ENCODE measurements at regions not wholly inside any gene's neighbourhood (a gene's known extent, or its start where the extent isn't known, plus 50 kb on each side); places are given as distances from the start of the nearest gene placed in this dataset.
"Not testable (repeated sequence)": the region's sequence is repeated elsewhere in the genome, so short reads cannot be mapped to it uniquely, and the experiment has no call there.

DNA sequence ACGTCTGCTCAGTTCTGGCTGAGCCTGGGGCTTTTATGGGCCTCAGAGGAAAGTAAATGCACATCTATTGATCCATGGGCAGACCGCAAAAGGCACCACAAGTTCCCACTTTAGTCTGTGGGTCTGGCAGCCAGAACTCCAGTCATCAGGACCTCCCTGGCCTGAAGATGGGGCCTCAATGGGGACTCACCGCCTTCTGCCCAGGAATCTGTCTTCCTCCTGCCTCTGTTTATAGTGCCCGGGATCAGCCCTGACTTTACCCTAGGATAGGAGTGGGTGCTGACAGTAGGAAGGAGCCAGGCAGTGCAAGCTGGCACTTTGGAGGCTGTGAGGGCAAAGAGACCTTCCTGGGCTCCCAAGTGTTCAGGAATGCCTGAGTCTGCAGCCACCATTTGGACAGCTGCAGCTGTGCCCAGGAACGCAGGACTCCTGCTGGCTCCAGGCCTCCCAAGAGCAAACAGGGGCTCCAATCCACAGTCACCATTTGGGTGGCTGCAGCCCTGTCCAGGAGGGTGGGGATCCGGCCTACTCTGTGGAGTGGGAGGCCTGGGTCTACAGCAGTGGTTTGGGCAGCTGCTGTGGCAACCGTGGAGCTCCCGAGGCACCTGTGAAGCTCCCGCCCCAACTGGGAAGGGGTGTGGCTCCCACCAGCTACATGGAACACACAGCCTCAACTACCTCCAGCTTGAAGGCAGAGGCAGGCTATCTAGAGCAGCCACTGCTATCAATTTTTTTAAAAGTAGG lies 1440.9 kb upstream of the ADGRL3 start:
- Histone ChIP-seq H3K27me3 (ENCODE audit: control insufficient read depth, insufficient read depth, low read length) (no peaks in the 10 kb centered on the region), H3K36me3 (ENCODE audit: control insufficient read depth, insufficient read depth, low read length) (no peaks in the 10 kb centered on the region), H3K9me3 (ENCODE audit: control insufficient read depth, insufficient read depth, low read length) (no peaks in the 10 kb centered on the region), H3K4me1 (ENCODE audit: control insufficient read depth, insufficient read depth, low read length) (no peaks in the 10 kb centered on the region), H3K4me3 (ENCODE audit: low read depth, low read length) (no peak overlapping the region), H3K9ac (ENCODE audit: low read depth, low read length) (no peak overlapping the region)

- Histone ChIP-seq H3K36me3 (ENCODE audit: control insufficient read depth, insufficient read depth, low read length) (no peaks in the 10 kb centered on the region), H3K9me3 (ENCODE audit: control insufficient read depth, insufficient read depth, low read length) (no peaks in the 10 kb centered on the region), H3K9ac (ENCODE audit: low read depth, low read length) (no peak overlapping the region), H3K27me3 (ENCODE audit: control insufficient read depth, insufficient read depth, low read length) (no peaks in the 10 kb centered on the region), H3K4me1 (ENCODE audit: control insufficient read depth, insufficient read depth, low read length) (no peaks in the 10 kb centered on the region), H3K4me3 (ENCODE audit: low read depth, low read length) (no peak overlapping the region)
Measured at GRCh38 chr4:59762344-59762743, 1437.8 kb upstream of the ADGRL3 start.

- Histone ChIP-seq H3K9me3 (ENCODE audit: control insufficient read depth, insufficient read depth, low read length) (no peaks in the 10 kb centered on the region), H3K27me3 (ENCODE audit: control insufficient read depth, insufficient read depth, low read length) (no peaks in the 10 kb centered on the region), H3K9ac (ENCODE audit: low read depth, low read length) (no peak overlapping the region), H3K36me3 (ENCODE audit: control insufficient read depth, insufficient read depth, low read length) (no peaks in the 10 kb centered on the region), H3K4me1 (ENCODE audit: control insufficient read depth, insufficient read depth, low read length) (no peaks in the 10 kb centered on the region), H3K4me3 (ENCODE audit: low read depth, low read length) (no peak overlapping the region)
Measured at GRCh38 chr4:59770601-59771264, 1429.4 kb upstream of the ADGRL3 start.

DNA sequence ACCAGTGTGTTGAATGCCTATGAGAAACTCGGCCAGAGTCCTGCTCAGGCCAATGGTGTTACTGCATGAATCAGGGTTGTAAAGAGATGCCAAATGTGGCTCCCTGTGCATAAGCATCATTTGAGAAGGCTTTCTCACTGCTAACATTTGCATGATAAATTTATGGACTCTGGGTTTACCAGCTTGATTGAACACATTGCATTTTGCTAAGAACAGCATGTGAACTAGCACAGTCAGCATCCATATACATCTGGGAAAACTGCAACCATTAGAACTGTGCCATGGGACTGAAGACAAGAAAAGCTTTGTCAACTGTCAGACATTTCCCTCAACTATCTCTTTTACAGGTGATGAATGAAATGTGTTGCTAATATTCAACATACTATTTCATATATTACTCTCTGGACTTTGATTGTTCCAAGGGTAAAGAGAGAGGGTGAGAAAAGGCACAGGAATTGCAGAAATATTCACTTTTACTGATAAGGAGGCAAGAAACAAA lies 1427.4 kb upstream of the ADGRL3 start:
- Histone ChIP-seq H3K27me3 (ENCODE audit: control insufficient read depth, insufficient read depth, low read length) (no peaks in the 10 kb centered on the region), H3K4me3 (ENCODE audit: low read depth, low read length) (no peak overlapping the region), H3K9me3 (ENCODE audit: control insufficient read depth, insufficient read depth, low read length) (no peaks in the 10 kb centered on the region), H3K4me1 (ENCODE audit: control insufficient read depth, insufficient read depth, low read length) (no peaks in the 10 kb centered on the region), H3K9ac (ENCODE audit: low read depth, low read length) (no peak overlapping the region), H3K36me3 (ENCODE audit: control insufficient read depth, insufficient read depth, low read length) (no peaks in the 10 kb centered on the region)

GRCh38 chr4:59780271-59780670 lies 1419.9 kb upstream of the ADGRL3 start:
- H3K4me3 ChIP-seq (ENCODE audit: low read depth, low read length); H3K9me3 ChIP-seq (ENCODE audit: control insufficient read depth, insufficient read depth, low read length); H3K27me3 ChIP-seq (ENCODE audit: control insufficient read depth, insufficient read depth, low read length); H3K36me3 ChIP-seq (ENCODE audit: control insufficient read depth, insufficient read depth, low read length); H3K9ac ChIP-seq (ENCODE audit: low read depth, low read length); H3K4me1 ChIP-seq (ENCODE audit: control insufficient read depth, insufficient read depth, low read length): not testable (repeated sequence)

DNA sequence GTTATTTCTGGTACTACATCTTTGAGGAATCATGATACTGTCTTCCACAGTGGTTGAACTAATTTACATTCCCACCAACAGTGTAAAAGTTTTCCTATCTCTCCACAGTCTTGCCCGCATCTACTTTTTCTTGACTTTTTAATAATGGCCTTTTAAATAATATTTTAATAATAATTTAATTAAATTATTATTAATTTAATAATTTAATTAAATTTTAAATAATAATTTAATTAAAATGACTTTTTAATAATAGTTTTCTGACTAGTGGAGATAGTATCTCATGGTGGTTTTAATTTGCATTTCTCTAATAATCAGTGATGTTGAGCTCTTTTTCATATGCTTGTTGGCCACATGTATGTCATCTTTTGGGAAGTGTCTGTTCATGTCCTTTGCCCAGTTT lies 1395.0 kb upstream of the ADGRL3 start:
- H3K27me3 ChIP-seq (ENCODE audit: control insufficient read depth, insufficient read depth, low read length), result no peaks in the 10 kb centered on the region

GRCh38 chr4:59814402-59815010 lies 1385.6 kb upstream of the ADGRL3 start:
- no peak overlapping the region for H3K4me3 ChIP-seq (ENCODE audit: low read depth, low read length)
- H3K36me3 ChIP-seq (ENCODE audit: control insufficient read depth, insufficient read depth, low read length), result no peaks in the 10 kb centered on the region
- H3K27me3 ChIP-seq (ENCODE audit: control insufficient read depth, insufficient read depth, low read length), result no peaks in the 10 kb centered on the region
- no peaks in the 10 kb centered on the region for H3K4me1 ChIP-seq (ENCODE audit: control insufficient read depth, insufficient read depth, low read length)
- H3K9me3 ChIP-seq (ENCODE audit: control insufficient read depth, insufficient read depth, low read length), result no peaks in the 10 kb centered on the region
- no peak overlapping the region for H3K9ac ChIP-seq (ENCODE audit: low read depth, low read length)

More for the DNA sequence above, 1395.0 kb upstream of the ADGRL3 start:
- H3K9me3 ChIP-seq (ENCODE audit: control insufficient read depth, insufficient read depth, low read length), result no peaks in the 10 kb centered on the region
- no peak overlapping the region for H3K9ac ChIP-seq (ENCODE audit: low read depth, low read length)
- peaks cover 2% of the 10 kb centered on the region for H3K36me3 ChIP-seq (ENCODE audit: control insufficient read depth, insufficient read depth, low read length)
- no peak overlapping the region for H3K4me3 ChIP-seq (ENCODE audit: low read depth, low read length)
- no peaks in the 10 kb centered on the region for H3K4me1 ChIP-seq (ENCODE audit: control insufficient read depth, insufficient read depth, low read length)

DNA sequence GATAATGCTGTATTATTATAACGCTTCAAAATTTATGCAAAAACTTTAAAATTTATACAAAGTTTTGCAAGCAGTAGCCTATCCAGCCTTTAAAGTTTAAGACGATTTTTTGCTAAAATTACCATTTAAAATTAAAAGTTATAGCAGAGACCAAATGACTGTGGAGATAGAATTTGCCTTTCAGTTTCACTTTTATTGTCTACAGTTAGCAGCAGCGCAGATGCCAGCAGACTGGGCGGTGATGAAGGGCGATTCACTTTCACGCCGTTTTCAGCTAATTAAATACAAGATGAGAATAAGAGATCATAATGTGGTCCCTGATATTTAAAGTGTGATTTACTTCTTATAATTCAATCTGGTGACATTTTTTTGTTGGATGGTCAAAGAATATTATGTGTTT lies 1381.5 kb upstream of the ADGRL3 start:
- Histone ChIP-seq H3K36me3 (ENCODE audit: control insufficient read depth, insufficient read depth, low read length) (no peaks in the 10 kb centered on the region), H3K9me3 (ENCODE audit: control insufficient read depth, insufficient read depth, low read length) (no peaks in the 10 kb centered on the region), H3K9ac (ENCODE audit: low read depth, low read length) (no peak overlapping the region), H3K4me1 (ENCODE audit: control insufficient read depth, insufficient read depth, low read length) (no peaks in the 10 kb centered on the region), H3K4me3 (ENCODE audit: low read depth, low read length) (no peak overlapping the region), H3K27me3 (ENCODE audit: control insufficient read depth, insufficient read depth, low read length) (no peaks in the 10 kb centered on the region)

GRCh38 chr4:59823311-59823710 lies 1376.8 kb upstream of the ADGRL3 start:
- no peak overlapping the region for H3K4me3 ChIP-seq (ENCODE audit: low read depth, low read length)
- no peak overlapping the region for H3K9ac ChIP-seq (ENCODE audit: low read depth, low read length)
- no peaks in the 10 kb centered on the region for H3K9me3 ChIP-seq (ENCODE audit: control insufficient read depth, insufficient read depth, low read length)
- no peaks in the 10 kb centered on the region for H3K36me3 ChIP-seq (ENCODE audit: control insufficient read depth, insufficient read depth, low read length)
- H3K27me3 ChIP-seq (ENCODE audit: control insufficient read depth, insufficient read depth, low read length), result no peaks in the 10 kb centered on the region
- H3K4me1 ChIP-seq (ENCODE audit: control insufficient read depth, insufficient read depth, low read length), result no peaks in the 10 kb centered on the region

DNA sequence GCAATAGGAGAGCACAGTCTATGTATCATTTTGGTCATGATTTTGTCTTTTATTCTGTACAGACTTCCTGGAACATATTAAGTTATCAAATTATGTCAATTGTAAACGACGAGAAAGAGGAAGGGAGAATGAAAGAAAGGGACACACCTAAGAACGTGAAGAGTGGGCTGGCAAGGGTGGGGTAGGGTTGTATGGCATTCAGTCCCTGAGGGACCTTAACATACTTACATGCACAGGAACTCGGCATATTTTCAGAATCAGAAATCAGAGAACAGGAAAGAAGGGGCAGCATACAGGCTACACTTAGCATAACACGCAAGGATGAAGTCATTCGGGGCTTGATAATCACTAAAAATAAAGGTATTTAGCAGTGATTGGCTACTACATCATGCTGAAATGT lies 1375.0 kb upstream of the ADGRL3 start:
- Histone ChIP-seq H3K36me3 (ENCODE audit: control insufficient read depth, insufficient read depth, low read length) (no peaks in the 10 kb centered on the region), H3K4me3 (ENCODE audit: low read depth, low read length) (no peak overlapping the region), H3K4me1 (ENCODE audit: control insufficient read depth, insufficient read depth, low read length) (no peaks in the 10 kb centered on the region)

GRCh38 chr4:59831746-59832145 lies 1368.4 kb upstream of the ADGRL3 start:
- no peaks in the 10 kb centered on the region for H3K4me1 ChIP-seq (ENCODE audit: control insufficient read depth, insufficient read depth, low read length)
- H3K4me3 ChIP-seq (ENCODE audit: low read depth, low read length), result no peak overlapping the region
- no peaks in the 10 kb centered on the region for H3K9me3 ChIP-seq (ENCODE audit: control insufficient read depth, insufficient read depth, low read length)
- no peak overlapping the region for H3K9ac ChIP-seq (ENCODE audit: low read depth, low read length)
- H3K36me3 ChIP-seq (ENCODE audit: control insufficient read depth, insufficient read depth, low read length), result no peaks in the 10 kb centered on the region
- no peaks in the 10 kb centered on the region for H3K27me3 ChIP-seq (ENCODE audit: control insufficient read depth, insufficient read depth, low read length)

More for the DNA sequence above, 1375.0 kb upstream of the ADGRL3 start:
- Histone ChIP-seq H3K9ac (ENCODE audit: low read depth, low read length) (no peak overlapping the region), H3K9me3 (ENCODE audit: control insufficient read depth, insufficient read depth, low read length) (no peaks in the 10 kb centered on the region), H3K27me3 (ENCODE audit: control insufficient read depth, insufficient read depth, low read length) (no peaks in the 10 kb centered on the region)

GRCh38 chr4:59834943-59835342 lies 1365.2 kb upstream of the ADGRL3 start:
- Histone ChIP-seq H3K4me1 (ENCODE audit: control insufficient read depth, insufficient read depth, low read length) (no peaks in the 10 kb centered on the region), H3K36me3 (ENCODE audit: control insufficient read depth, insufficient read depth, low read length) (no peaks in the 10 kb centered on the region), H3K4me3 (ENCODE audit: low read depth, low read length) (no peak overlapping the region), H3K9me3 (ENCODE audit: control insufficient read depth, insufficient read depth, low read length) (no peaks in the 10 kb centered on the region), H3K9ac (ENCODE audit: low read depth, low read length) (no peak overlapping the region), H3K27me3 (ENCODE audit: control insufficient read depth, insufficient read depth, low read length) (no peaks in the 10 kb centered on the region)

Measured in iPS-15b (cell line).